Gastroesophageal sphincter (tissue), 3 donors: ENCODE measurements at regions not wholly inside any gene's neighbourhood (a gene's known extent, or its start where the extent isn't known, plus 50 kb on each side); places are given as distances from the start of the nearest gene placed in this dataset.

Experiments
- CTCF ChIP-seq, 4 experiments: fragments of 200-600 bp in 2 of 4; fragments of 450-650 bp in 2 of 4; sonication (generic) in 1 of 4; IDR thresholded peaks; one replicate each; pipeline ENCODE4 v1.5.1; 2017 to 2019; ENCODE audit warnings: antibody characterized with exemption in 4 of 4, mild to moderate bottlenecking in 2 of 4, moderate library complexity in 2 of 4
- POLR2A ChIP-seq, 2 donors: fragments of 450-650 bp; IDR thresholded peaks; one replicate each; pipeline ENCODE4 v1.6.1; 2017; ENCODE audit warnings: antibody characterized with exemption in 2 of 2, mild to moderate bottlenecking in 2 of 2, moderate library complexity in 1 of 2
- POLR2AphosphoS5 ChIP-seq: sonication (generic); formaldehyde crosslinking; IDR thresholded peaks from one replicate; pipeline ENCODE4 v1.6.1; 2017; ENCODE audit warnings: antibody characterized with exemption

DNA sequence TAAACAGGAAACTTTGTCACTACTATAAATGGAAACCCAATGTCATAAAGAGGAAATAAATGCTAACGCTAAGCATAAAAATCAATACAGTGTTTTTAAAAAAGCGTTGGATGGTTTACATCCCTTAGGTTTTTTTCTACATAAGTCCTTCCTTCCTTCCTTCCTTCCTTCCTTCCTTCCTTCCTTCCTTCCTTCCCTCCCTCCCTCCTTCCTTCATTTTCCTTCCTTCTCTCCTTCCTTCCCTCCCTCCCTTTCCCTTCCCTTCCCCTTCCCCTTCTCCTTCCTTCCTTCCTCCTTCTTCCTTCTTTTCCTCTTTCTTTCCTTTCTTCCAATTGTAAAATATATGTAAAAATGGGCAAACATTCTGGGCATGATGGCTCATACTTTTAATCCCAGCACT lies 108.3 kb downstream of the HAPSTR1 start:
- TF ChIP-seq CTCF (IDR thresholded peaks at IDR 0.05) (no peak), POLR2A (IDR thresholded peaks at IDR 0.05) (no peak), POLR2AphosphoS5 (no peak)
